Panc1 (cell line): ENCODE measurements at regions not wholly inside any gene's neighbourhood (a gene's known extent, or its start where the extent isn't known, plus 50 kb on each side); places are given as distances from the start of the nearest gene placed in this dataset.

Experiments used
- ATAC-seq: fragments of 200-7000 bp; cut with Tn5 transposase; 2 replicates; pipeline ENCODE4 v1.9.1; 2020; ENCODE audit warnings: mild to moderate bottlenecking, moderate library complexity
- BruUV-seq: library from RNA; stranded (reverse); fragments of 400-500 nt; replicated peaks from 2 replicates; lab custom pipeline; 2021; lab: Mats Ljungman, UMichigan
- CTCF ChIA-PET: fragments of 300-600 bp; sonication (Branson Sonifier 250); formaldehyde crosslinking; loops from one replicate; lab custom pipeline; 2022; ENCODE audit warnings: antibody characterized with exemption; lab: Charles Lee
- POLR2A ChIA-PET: fragments of 300-600 bp; sonication (Branson Sonifier 250); formaldehyde crosslinking; loops from one replicate; lab custom pipeline; 2022; ENCODE audit warnings: antibody characterized with exemption; lab: Charles Lee
- DNase-seq: peaks from one replicate; pipeline ENCODE4 v3.0.0-alpha.2; 2010; ENCODE audit warnings: low read depth, low spot score
- H3K27ac ChIP-seq: 2 replicates; pipeline ENCODE4 v1.5.1; 2011; ENCODE audit warnings: mild to moderate bottlenecking, low read length, inconsistent platforms
- H3K27me3 ChIP-seq: fragments of 200-500 bp; sonication (Bioruptor generic); 2 replicates; pipeline ENCODE4 v1.6.0; 2014; ENCODE audit warnings: low read length, inconsistent platforms; ENCODE audit not compliant: control insufficient read depth, insufficient read depth
- H3K36me3 ChIP-seq: fragments of 200-500 bp; sonication (Bioruptor generic); 2 replicates; pipeline ENCODE4 v1.5.1; 2014; ENCODE audit warnings: inconsistent platforms, mild to moderate bottlenecking, low read length, moderate library complexity; ENCODE audit not compliant: control insufficient read depth, insufficient read depth
- H3K4me1 ChIP-seq: 2 replicates; pipeline ENCODE4 v1.5.1; 2011; ENCODE audit warnings: inconsistent platforms, mild to moderate bottlenecking, low read length, moderate library complexity; ENCODE audit not compliant: control insufficient read depth, insufficient read depth
- H3K4me3 ChIP-seq, 2 experiments: 2 replicates each; pipeline ENCODE4 v1.5.1; 2011 to 2012; ENCODE audit warnings: low read depth in 2 of 2, low read length in 2 of 2, mild to moderate bottlenecking in 2 of 2, inconsistent platforms in 1 of 2, moderate library complexity in 1 of 2
- H3K9me3 ChIP-seq: fragments of 200-500 bp; sonication (Bioruptor generic); 2 replicates; pipeline ENCODE4 v1.5.1; 2014; ENCODE audit warnings: low read depth, mild to moderate bottlenecking, inconsistent platforms, low read length, moderate library complexity; ENCODE audit not compliant: control insufficient read depth, insufficient read depth
- POLR2AphosphoS5 ChIP-seq: IDR thresholded peaks from 2 replicates; pipeline ENCODE4 v1.6.1; 2012; ENCODE audit warnings: mild to moderate bottlenecking, low read depth, low read length, moderate library complexity
- SIN3A ChIP-seq: IDR thresholded peaks from 2 replicates; pipeline ENCODE4 v1.6.1; 2012; ENCODE audit warnings: low read depth, mild to moderate bottlenecking, low read length, moderate library complexity, borderline replicate concordance; ENCODE audit not compliant: insufficient read depth
- TCF7L2 ChIP-seq: IDR thresholded peaks from 2 replicates; pipeline ENCODE4 v1.6.1; 2011; ENCODE audit warnings: mild to moderate bottlenecking, low read depth, low read length, inconsistent platforms
- in situ Hi-C: cut with HindIII; loops from 2 replicates; pipeline ENCODE4 v1.10.0; 2016; ENCODE audit warnings: low sequenced_read_pairs, low pct_unique_long_range_greater_than_20kb
- intact Hi-C: fragments of 100-400 bp; cut with micrococcal nuclease; formaldehyde crosslinking; loops from one replicate; pipeline ENCODE4 v1.10.0; 2022; ENCODE audit not compliant: unreplicated experiment
- TF ChIP-seq, protein P1 (sequence below): fragments of 450-650 bp; IDR thresholded peaks from 2 replicates; pipeline ENCODE4 v1.5.1; 2017; ENCODE audit warnings: mild to moderate bottlenecking
- TF ChIP-seq, protein P2 (sequence below), 2 experiments: IDR thresholded peaks; 2 replicates each; pipeline ENCODE4 v1.6.1; 2011 to 2012; ENCODE audit warnings: low read depth in 2 of 2, control low read depth in 1 of 2, low read length in 1 of 2, mild to moderate bottlenecking in 1 of 2, moderate library complexity in 1 of 2; ENCODE audit not compliant: insufficient read depth in 1 of 2

DNA sequence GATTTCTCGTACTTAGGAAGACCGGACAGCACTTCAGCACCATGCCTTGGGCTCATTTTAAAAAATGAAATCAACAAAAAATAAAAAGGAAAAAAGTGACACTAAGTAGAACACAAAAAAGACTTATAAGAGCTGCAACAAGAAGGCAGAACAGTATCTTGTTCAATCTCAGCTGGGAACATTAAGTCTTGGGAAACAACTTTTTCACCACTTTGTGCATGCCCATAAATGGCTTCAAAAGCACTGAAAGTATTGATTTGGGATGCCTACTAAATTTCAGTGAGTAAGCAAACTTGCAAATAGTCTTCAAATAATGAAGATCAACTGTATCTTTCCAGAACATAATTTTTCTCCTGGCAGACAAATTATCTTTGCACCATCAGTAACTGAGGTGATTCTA lies 489.3 kb downstream of the NXPH1 start:
- Histone ChIP-seq H3K4me1 (no peaks in the 10 kb centered on the region), H3K27ac (no peak overlapping the region), H3K36me3 (no peaks in the 10 kb centered on the region), H3K4me3 (no peak overlapping the region), H3K27me3 (no peaks in the 10 kb centered on the region), H3K9me3 (peaks cover 2% of the 10 kb centered on the region; the same call in 1 of the 2 replicates)
- POLR2A ChIA-PET, result no interaction called here
- intact Hi-C loops (no loop called here), in situ Hi-C loops (no loop called here)
- BruUV-seq, result no TSS peak
- no peak for TF ChIP-seq SIN3A
- TF ChIP-seq, protein P1, sequence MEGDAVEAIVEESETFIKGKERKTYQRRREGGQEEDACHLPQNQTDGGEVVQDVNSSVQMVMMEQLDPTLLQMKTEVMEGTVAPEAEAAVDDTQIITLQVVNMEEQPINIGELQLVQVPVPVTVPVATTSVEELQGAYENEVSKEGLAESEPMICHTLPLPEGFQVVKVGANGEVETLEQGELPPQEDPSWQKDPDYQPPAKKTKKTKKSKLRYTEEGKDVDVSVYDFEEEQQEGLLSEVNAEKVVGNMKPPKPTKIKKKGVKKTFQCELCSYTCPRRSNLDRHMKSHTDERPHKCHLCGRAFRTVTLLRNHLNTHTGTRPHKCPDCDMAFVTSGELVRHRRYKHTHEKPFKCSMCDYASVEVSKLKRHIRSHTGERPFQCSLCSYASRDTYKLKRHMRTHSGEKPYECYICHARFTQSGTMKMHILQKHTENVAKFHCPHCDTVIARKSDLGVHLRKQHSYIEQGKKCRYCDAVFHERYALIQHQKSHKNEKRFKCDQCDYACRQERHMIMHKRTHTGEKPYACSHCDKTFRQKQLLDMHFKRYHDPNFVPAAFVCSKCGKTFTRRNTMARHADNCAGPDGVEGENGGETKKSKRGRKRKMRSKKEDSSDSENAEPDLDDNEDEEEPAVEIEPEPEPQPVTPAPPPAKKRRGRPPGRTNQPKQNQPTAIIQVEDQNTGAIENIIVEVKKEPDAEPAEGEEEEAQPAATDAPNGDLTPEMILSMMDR, result no peak
- TF ChIP-seq, protein P2, sequence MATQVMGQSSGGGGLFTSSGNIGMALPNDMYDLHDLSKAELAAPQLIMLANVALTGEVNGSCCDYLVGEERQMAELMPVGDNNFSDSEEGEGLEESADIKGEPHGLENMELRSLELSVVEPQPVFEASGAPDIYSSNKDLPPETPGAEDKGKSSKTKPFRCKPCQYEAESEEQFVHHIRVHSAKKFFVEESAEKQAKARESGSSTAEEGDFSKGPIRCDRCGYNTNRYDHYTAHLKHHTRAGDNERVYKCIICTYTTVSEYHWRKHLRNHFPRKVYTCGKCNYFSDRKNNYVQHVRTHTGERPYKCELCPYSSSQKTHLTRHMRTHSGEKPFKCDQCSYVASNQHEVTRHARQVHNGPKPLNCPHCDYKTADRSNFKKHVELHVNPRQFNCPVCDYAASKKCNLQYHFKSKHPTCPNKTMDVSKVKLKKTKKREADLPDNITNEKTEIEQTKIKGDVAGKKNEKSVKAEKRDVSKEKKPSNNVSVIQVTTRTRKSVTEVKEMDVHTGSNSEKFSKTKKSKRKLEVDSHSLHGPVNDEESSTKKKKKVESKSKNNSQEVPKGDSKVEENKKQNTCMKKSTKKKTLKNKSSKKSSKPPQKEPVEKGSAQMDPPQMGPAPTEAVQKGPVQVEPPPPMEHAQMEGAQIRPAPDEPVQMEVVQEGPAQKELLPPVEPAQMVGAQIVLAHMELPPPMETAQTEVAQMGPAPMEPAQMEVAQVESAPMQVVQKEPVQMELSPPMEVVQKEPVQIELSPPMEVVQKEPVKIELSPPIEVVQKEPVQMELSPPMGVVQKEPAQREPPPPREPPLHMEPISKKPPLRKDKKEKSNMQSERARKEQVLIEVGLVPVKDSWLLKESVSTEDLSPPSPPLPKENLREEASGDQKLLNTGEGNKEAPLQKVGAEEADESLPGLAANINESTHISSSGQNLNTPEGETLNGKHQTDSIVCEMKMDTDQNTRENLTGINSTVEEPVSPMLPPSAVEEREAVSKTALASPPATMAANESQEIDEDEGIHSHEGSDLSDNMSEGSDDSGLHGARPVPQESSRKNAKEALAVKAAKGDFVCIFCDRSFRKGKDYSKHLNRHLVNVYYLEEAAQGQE (IDR thresholded peaks at IDR 0.05; ENCODE audit: insufficient read depth in 1 of 2, low read depth in 2 of 2, low read length in 1 of 2), result no peak
- TF ChIP-seq POLR2AphosphoS5, result no peak
- TF ChIP-seq TCF7L2, result no peak
- DNase-seq (no peak), ATAC-seq (no peak)
- CTCF ChIA-PET, result no interaction called here

DNA sequence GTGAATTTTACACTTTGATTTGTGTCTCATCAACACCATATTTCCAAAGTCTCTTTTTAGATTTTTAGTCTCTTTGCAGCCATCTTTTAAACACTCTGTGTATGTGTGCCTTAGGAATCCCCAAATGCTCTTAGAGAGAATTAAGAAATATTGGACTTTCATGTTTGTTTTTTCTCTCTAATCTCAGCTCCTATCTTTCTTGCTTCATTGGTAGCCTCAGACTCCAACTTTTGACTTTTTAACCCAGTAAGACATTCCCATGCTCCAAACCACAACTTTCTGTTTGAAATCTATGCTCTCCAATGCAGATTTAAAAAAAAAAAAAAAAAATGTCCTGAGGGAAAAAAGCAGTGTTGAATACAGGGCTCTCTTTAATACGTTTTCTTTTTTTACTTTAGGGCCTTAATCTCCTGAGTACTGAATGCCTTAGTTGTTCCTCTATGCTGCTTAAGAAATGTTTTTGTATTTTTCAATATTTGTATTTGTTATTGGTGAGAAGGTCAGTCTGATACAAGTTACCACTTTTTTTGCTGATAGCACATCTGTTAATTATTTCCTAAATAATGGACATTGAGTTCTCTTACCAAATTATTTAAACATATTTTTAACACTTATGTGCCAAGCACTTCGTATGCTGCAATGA lies 489.9 kb downstream of the NXPH1 start:
- intact Hi-C loops (no loop called here), in situ Hi-C loops (no loop called here)
- Histone ChIP-seq H3K27me3 (no peaks in the 10 kb centered on the region), H3K4me1 (no peaks in the 10 kb centered on the region), H3K4me3 (no peak overlapping the region), H3K27ac (no peak overlapping the region), H3K9me3 (peaks cover 2% of the 10 kb centered on the region; the same call in 1 of the 2 replicates), H3K36me3 (no peaks in the 10 kb centered on the region)
- no peak for DNase-seq
- no peak for ATAC-seq
- ChIA-PET CTCF (no interaction called here), POLR2A (no interaction called here)
- BruUV-seq, result no TSS peak
- TF ChIP-seq SIN3A, result no peak
- TF ChIP-seq, protein P1, result no peak
- TF ChIP-seq, protein P2 (IDR thresholded peaks at IDR 0.05; ENCODE audit: insufficient read depth in 1 of 2, low read depth in 2 of 2, low read length in 1 of 2), result no peak
- TF ChIP-seq TCF7L2, result no peak
- no peak for TF ChIP-seq POLR2AphosphoS5
